ENCODE measurements at regions not wholly inside any gene's neighbourhood (a gene's known extent, or its start where the extent isn't known, plus 50 kb on each side); places are given as distances from the start of the nearest gene placed in this dataset.

DNA sequence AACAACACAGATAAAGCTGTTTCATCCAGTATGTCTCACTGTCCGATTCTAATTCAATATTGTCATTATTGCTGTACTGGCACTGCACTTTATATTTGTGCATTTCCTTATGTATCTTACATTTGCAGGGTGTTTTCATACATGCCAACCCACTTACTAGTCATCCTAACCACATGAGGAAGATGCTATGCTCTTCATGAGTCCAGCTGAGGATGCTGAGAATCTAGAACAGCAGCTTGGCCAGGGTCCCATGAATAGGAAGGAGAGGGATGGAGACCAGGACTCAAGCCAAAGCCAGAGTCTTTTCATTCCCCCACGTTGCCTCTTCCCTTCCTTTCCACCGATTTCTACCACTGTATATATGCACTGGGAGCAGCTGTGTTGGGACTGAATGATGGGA lies 292.8 kb upstream of the KLF4 start:
- TF ChIP-seq, protein P1, sequence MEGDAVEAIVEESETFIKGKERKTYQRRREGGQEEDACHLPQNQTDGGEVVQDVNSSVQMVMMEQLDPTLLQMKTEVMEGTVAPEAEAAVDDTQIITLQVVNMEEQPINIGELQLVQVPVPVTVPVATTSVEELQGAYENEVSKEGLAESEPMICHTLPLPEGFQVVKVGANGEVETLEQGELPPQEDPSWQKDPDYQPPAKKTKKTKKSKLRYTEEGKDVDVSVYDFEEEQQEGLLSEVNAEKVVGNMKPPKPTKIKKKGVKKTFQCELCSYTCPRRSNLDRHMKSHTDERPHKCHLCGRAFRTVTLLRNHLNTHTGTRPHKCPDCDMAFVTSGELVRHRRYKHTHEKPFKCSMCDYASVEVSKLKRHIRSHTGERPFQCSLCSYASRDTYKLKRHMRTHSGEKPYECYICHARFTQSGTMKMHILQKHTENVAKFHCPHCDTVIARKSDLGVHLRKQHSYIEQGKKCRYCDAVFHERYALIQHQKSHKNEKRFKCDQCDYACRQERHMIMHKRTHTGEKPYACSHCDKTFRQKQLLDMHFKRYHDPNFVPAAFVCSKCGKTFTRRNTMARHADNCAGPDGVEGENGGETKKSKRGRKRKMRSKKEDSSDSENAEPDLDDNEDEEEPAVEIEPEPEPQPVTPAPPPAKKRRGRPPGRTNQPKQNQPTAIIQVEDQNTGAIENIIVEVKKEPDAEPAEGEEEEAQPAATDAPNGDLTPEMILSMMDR (IDR thresholded peaks at IDR 0.05), result no peak

DNA sequence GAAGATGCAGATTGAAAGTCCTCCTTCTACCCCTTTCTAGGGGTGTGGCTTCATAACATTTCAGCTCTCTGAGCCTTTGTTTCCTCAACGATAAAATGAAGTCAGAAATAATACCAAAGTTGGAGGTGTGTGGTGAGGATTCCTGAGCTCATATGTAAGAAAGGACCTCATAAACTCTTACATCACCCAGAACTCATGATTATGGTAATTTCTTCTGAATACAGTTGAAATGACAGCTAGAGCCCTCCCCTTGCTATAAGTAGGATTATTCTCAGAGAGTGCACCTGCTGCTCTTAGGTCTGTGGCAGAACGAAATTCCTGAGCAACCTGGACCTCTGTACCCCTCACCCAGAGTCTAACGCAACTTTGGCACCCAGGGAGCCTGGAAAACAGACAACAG lies 291.4 kb upstream of the KLF4 start:
- TF ChIP-seq, protein P1 (IDR thresholded peaks at IDR 0.05), result no peak

DNA sequence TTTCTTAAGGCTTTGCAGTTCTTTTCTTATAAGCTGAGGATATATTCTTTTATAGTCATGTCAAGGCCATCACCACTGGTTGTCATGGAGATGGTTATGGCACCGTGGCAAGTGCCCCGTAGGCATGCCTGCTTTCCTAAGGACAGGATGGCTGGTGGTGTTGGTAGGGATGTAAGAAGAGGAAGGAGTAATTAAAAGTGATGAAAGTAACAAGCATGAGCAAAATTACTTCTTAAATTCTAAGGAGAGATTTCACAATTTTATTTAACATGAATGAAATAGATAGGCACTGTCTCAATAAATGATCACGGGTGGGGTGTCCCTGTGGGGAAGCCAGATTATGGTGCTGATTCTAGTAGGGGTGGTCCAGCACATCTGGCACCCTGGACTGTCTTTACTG lies 290.2 kb upstream of the KLF4 start:
- TF ChIP-seq, protein P1 (IDR thresholded peaks at IDR 0.05), result no peak

DNA sequence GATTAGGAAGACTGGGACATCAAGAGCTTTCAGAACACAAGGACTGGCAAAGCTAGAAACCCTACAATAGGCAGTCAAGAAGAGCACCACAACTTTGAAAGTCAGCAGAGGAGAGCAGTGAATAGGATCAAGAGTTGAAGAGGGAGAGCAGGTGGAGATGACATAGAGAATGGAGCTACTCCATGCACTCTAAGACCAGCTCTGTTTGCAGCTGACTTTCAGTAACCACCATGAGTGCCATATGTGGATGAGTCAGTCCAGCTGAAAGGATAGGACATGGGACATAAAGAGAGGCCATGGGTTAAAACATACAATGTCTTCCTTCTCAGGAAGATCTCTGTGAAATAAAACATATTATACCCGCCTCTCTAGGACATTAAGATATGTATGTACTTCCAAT lies 289.1 kb upstream of the KLF4 start:
- TF ChIP-seq, protein P1 (IDR thresholded peaks at IDR 0.05), result no peak

DNA sequence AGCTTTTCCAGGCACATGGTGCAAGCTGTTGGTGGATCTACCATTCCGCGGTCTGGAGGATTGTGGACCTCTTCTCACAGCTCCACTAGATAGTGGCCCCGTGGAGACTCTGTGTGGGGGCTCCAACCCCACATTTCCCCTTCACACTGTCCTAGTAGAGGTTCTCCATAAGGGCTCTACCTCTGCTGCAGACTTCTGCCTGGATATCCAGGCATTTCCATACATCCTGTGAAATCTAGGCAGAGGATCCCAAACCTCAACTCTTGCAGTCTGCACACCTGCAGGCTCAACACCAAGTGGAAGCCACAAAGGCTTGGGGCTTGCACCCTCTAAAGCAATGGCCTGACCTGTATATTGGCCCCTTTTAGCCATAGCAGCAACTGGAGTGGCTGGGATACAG lies 283.4 kb upstream of the KLF4 start:
- TF ChIP-seq, protein P1 (IDR thresholded peaks at IDR 0.05), result no peak

DNA sequence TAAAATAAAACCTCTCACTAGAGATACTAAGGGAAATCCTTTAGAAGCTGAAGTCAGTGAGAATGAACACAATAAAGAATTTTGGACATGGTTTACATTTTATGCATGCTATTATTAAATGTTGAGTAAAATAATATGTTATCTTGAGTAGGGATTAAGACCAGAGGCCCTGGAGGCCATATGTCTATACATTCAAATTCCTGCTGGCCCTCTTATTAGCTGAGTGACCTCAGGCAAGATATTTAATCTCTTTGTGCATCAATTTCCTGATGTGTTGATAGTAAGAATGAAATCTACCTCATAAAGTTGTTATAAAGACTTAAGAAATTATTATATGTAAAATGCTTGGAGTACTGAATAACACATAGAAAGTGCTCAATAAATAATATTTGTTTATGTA lies 281.1 kb upstream of the KLF4 start:
- TF ChIP-seq, protein P1 (IDR thresholded peaks at IDR 0.05), result no peak

DNA sequence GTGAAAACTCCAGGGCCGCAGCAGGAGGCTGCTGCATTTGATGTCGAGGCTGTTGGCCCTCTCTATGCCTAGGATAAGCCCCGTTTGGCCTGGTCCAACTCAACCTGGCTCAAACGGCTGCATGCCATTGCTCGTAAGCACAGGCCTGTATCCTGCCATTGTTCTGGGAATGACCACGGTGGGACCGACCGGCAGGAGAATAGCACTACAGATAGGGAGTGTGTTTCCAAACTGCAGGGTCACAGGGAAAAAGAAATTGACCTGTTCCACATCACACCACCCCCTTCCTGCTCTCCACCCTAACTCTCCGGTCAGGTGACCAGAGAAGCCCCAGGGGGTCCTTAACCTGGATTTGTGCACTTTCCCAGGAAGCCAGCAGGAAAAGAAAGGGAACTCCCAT lies 278.7 kb upstream of the KLF4 start:
- TF ChIP-seq, protein P1 (IDR thresholded peaks at IDR 0.05), result no peak

DNA sequence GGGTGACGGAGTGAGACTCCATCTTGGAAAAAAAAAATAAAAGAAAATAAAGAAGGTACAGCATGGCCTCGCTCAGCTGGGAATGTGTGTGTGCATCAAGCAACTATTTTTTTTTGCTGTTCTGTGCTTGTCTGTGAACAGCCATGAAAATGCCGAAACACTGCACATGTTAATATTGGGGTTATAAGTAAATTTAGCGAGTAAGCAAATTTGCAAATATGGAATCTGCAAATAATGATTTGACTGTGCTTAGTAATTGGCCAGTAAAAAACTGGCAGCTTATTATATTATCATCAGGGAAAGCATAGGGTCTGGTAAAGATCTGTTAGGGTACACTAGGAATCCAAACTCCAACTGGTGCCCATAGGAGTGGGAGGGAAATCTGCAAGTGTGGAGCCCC lies 278.1 kb upstream of the KLF4 start:
- TF ChIP-seq, protein P1 (IDR thresholded peaks at IDR 0.05), result no peak

Measured in LNCAP (cell line).